ENCODE measurements at regions not wholly inside any gene's neighbourhood (a gene's known extent, or its start where the extent isn't known, plus 50 kb on each side); places are given as distances from the start of the nearest gene placed in this dataset.

GRCh38 chr3:110133971-110134370 is 796.6 kb upstream of the DPPA4 start:
- DNase-seq, result no peak

- DNase-seq, result no peak
Measured at GRCh38 chr3:110139048-110139447, 801.7 kb upstream of the DPPA4 start.

- no peak for DNase-seq
Measured at GRCh38 chr3:110139821-110140220, 802.5 kb upstream of the DPPA4 start.

- DNase-seq, result no peak
Measured at GRCh38 chr3:110149763-110150162, 812.4 kb upstream of the DPPA4 start.

- DNase-seq, result no peak
Measured at GRCh38 chr3:110157221-110157620, 819.9 kb upstream of the DPPA4 start.

- no peak for DNase-seq
Measured at GRCh38 chr3:110164632-110165369, 827.5 kb upstream of the DPPA4 start.

- no peak for DNase-seq
Measured at GRCh38 chr3:110165370-110165743, 828.0 kb upstream of the DPPA4 start.

GRCh38 chr3:110165753-110166152 is 828.4 kb upstream of the DPPA4 start:
- DNase-seq, result no peak

- DNase-seq, result no peak
Measured at GRCh38 chr3:110166791-110167190, 829.4 kb upstream of the DPPA4 start.

- DNase-seq, result no peak
Measured at GRCh38 chr3:110174908-110175307, 837.6 kb upstream of the DPPA4 start.

GRCh38 chr3:110178965-110179364 is 841.6 kb upstream of the DPPA4 start:
- DNase-seq, result no peak

- DNase-seq, result no peak
Measured at GRCh38 chr3:110180733-110181132, 843.4 kb upstream of the DPPA4 start.

- no peak for DNase-seq
Measured at GRCh38 chr3:110181226-110181625, 843.9 kb upstream of the DPPA4 start.

GRCh38 chr3:110184536-110184935 is 847.2 kb upstream of the DPPA4 start:
- DNase-seq, result no peak

- no peak for DNase-seq
Measured at GRCh38 chr3:110193074-110193473, 855.7 kb upstream of the DPPA4 start.

- DNase-seq, result no peak
Measured at GRCh38 chr3:110198717-110199587, 861.6 kb upstream of the DPPA4 start.

- DNase-seq, result no peak
Measured at GRCh38 chr3:110199588-110199943, 862.2 kb upstream of the DPPA4 start.

- no peak for DNase-seq
Measured at GRCh38 chr3:110210086-110210660, 861.4 kb upstream of the NECTIN3 start.

- DNase-seq, result no peak
Measured at GRCh38 chr3:110226645-110227044, 845.0 kb upstream of the NECTIN3 start.

GRCh38 chr3:110227991-110228390 is 843.6 kb upstream of the NECTIN3 start:
- DNase-seq, result no peak

- no peak for DNase-seq
Measured at GRCh38 chr3:110234831-110235230, 836.8 kb upstream of the NECTIN3 start.

GRCh38 chr3:110236976-110237610 is 834.5 kb upstream of the NECTIN3 start:
- no peak for DNase-seq

- DNase-seq, result no peak
Measured at GRCh38 chr3:110243081-110243480, 828.5 kb upstream of the NECTIN3 start.
